AG08395 (cell line): ENCODE measurements at regions not wholly inside any gene's neighbourhood (a gene's known extent, or its start where the extent isn't known, plus 50 kb on each side); places are given as distances from the start of the nearest gene placed in this dataset.
"Not testable (repeated sequence)": the region's sequence is repeated elsewhere in the genome, so short reads cannot be mapped to it uniquely, and the experiment has no call there.

Experiments
- DNase-seq: peaks from one replicate; pipeline ENCODE4 v3.0.0; 2012; ENCODE audit warnings: mixed read lengths, low spot score

DNA sequence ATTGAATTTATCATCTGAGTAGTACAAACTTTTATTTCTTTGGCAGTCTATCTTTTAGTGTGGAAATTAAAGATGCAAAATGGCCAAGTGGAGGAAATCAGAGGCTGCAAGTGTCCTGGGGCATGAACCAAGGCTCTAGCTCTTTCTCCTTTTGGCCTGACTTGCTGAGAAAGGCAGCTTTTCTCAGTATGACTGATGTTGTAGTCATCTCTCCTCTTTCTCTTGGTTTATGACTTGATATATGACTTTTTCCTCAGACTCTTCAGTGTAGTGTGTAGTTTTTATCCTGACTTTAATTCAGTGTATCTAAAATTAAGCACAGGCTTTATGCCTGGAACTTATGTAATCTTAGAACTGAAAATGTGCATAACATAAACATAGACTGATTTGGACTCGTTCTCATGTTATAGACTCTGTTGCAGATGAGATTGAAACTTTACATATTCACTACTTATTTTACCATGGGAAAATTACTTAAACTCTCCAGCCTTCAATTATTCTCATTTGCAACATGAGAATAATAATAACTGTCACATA lies 65.7 kb downstream of the SLITRK5 start:
- no peak for DNase-seq

DNA sequence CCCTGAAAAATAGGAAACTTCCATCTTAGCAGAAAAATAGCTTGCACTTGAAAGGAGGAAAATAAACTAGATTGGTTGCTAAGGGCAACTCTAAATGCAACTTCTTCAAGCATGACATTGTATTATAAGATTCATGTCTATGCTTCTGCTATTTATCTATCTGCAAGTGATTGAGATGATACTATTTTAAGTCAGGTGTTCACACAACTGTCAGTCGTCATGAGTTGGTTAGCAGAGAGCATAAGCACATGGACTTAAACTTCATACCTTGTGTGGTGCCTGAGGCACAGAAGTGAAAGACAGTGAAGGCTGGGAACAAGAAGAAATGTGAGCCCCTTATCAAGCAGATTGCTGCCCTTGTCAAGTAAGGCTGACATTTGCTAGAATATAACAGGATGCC lies 82.9 kb downstream of the SLITRK5 start:
- DNase-seq: no peak

DNA sequence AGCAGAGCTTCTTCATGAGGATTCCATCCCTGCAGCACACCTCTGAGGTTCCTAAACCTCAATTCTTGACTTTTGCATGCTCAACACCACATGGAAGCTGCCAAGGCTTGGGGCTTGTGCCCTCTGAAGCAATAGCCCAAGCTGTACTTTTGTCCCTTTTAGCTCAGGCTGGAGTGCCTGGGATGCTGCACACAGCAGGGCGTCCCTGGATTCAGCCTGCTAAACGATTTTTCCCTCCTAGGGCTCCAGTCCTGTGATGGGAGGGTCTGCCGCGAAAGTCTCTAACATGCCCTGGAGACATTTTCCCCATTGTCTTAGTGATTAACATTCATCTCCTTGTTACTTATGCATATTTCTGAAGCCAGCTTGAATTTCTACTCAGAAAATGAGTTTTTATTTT lies 98.3 kb downstream of the SLITRK5 start:
- no peak for DNase-seq

DNA sequence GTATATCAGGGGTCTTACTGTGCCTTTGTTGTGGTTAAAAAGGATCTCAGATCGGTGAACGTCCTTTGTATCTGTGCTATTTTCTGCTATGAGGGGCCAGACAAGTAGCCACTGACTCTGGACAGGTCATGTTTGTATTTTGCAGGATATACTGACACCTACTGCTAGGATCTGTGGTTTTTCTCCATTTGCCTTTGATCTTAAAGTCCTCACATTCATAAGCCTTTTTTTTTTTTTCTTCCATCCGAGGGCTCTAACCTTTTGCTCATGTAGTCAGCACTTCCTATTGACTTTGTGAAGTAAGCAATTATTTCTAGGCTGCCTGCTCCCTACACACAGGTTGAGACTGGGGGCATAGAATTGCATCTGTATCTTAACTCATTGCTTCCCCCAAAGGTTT lies 106.2 kb downstream of the SLITRK5 start:
- DNase-seq: no peak

DNA sequence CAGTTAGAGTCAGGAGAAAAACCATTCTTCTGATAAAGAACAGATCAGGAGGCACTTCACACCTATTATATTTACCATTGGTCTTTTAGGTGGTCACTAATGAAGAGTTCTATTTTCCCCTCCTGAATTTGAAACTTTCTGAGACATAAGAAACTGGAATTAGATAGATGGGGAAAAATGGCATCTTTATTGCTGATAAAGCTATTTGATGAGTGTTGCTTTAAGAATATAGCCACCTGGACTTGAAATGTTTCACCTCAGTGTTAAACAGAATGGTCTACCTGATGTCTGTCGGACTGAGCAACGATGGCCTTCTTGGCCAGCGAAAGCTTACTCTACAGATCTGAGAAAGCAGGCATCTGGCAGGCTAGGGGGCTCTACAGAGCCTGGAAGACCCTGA lies 107.0 kb downstream of the SLITRK5 start:
- DNase-seq: no peak

DNA sequence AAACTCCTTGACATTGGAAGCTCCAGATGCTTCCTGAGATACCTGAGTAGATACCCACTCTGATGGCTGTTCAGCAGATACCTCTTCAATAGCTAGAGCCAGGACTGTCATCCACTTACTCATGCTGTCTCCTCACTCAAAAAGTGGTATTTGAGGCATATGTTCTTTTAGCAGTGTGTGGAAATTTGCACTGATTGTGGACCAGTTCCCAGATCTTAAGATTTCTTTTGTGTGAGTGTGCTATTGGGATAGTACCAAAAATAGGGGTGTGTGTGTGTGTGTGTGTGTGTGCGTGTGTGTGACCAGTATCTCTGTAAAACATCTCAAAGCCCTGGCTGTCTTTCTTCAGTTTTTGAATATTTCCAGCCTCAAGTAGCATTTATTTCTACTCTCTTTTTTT lies 108.3 kb downstream of the SLITRK5 start:
- no peak for DNase-seq

DNA sequence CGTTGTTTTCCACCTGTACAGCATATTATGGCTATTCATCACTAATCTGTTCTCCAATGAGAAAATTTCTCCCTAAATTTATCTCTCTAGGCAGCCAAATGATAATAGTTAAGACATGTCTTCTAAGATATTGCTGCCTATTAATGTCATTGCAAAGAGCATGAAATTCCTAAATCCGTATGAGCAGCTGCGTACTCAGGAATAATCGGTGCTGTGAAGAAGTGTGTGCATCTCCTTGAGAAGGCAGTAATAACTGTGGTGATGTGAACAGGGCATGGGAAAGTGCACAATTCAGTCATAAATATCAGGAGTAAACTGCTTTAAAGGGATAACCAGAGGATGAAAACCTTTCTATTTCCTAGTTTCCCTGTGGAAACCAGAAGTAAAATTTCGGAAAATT lies 112.2 kb downstream of the SLITRK5 start:
- DNase-seq: no peak

DNA sequence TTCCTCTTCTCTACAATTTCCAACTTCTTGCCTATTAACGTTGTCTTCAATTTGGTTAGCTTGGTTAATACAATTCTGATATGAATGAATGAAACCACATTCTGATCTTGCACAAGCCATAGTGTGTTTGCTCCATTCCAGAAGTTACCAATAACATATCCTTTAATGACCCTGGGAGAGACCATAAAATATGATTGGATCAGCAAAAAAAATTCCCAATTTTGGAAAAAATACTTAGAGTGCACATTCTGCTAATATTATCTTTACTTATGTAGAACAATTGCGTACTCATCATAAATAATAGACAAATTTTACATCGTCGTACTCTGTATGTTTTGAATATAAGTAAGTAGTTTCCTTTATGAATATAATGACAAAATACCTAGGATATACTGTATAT lies 117.2 kb downstream of the SLITRK5 start:
- DNase-seq: no peak

DNA sequence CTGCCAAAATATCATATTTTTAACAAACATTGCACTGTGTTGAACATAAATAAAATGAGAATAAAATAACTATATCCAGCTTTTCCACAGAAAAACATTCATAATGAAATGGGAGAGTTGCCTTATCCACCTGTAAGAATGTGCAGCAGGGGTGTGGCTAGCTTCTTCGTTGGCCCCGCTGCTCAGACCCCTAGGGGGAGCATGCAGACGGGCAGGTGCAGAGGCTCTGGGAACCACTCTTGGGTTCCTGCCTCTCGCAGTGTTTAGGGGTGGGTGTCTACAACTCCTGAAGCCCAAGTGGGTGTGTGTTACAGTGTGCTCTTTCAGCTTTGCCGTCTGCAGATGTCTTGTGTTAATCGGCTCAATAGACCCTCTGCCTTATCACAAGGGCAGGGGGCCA lies 121.7 kb downstream of the SLITRK5 start:
- no peak for DNase-seq

DNA sequence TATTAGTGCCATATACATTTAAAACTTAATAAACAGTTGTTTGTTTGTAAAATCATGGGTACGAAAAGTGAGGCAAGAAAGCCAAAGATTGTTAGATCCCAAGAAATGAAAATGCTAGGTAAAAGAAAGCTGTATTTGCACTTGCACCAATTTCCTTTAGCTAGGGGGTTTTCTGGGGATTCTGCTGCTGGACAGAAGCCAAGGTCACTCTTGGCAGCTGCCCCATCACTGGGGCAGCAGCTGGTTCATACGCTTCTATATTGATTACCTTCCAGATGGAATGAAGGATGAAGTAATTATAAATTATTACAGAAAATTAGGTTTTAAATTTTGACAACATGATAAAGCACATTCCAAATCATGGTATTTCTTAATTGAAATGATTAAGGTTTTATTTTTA lies 127.4 kb downstream of the SLITRK5 start:
- no peak for DNase-seq

DNA sequence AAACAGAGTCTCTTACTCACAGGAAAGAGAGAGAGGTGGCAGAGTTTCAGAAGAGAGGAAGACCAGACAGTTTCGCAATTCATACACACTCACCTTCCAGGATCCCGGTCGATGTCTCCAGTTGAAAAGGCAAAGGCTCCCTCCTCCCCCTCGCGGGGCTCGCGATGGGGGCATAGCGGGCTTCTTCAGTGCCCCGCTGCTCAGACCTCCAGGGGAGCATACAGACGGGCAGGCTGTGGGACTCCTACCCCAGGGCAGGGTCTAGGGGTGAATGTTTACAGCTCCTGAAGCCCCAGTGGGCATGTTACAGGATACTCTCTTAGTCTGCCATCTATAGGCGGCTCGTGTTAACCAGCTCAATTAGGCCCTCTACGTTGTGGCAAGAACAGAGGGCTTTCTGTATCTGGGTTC lies 139.2 kb downstream of the SLITRK5 start:
- DNase-seq: no peak

DNA sequence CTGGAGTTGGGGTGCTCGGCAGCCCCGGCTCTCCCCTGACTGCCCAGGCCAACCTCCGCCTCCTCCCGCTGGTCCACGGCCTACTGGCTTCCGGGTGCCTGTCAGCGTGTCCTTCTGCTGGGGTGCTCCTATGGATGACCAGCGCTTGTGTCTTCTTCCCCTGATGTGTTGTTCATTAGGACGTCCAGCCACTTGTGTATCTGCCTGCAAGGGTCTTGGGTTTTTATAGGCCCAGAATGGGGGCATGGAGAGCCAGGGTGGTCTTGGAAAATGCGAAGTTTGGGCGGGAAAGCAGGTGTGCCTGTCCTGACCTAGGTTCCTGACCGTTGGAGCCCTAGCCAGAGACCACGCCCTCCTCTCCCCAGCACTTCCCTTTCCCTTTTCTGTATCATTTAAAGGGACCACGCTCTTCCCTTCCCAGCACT lies 139.8 kb downstream of the SLITRK5 start:
- no peak for DNase-seq

DNA sequence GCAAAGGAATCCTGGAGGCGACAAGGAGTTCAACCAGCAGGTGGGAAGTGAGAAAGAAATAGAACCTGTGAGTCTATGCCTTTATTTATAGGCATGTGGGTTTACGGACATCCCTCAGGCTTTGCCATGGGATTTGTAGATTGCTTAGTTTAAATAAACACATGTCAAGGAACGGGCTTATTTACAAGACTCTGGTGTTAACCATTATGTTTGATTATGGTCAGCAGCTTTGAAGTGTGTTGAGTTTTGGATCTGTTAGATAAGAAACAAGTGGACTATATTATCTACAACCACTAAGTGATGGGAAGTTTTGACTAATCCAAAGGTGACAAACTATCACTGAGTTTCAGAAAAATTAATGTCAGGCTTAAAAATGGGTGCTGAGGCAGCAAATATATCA lies 143.2 kb downstream of the SLITRK5 start:
- DNase-seq: no peak

DNA sequence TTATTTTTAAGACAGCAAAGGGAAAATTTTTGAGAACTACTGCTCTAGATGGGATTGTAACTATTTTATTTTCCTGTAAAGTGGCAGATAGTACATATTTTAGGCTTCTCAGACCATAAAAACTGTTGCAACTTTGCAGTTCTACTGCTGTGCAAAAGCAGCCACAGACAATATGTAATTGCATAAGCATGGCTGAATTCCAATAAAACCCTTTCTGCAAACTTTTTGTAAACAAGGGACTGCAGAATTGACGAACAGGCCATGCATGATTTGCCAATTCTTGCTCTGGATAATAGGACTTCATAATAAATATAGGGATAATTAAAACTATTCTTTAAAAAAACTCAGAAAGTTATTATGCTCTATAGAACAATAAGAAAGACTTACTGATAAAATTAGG lies 149.1 kb downstream of the SLITRK5 start:
- DNase-seq: no peak

DNA sequence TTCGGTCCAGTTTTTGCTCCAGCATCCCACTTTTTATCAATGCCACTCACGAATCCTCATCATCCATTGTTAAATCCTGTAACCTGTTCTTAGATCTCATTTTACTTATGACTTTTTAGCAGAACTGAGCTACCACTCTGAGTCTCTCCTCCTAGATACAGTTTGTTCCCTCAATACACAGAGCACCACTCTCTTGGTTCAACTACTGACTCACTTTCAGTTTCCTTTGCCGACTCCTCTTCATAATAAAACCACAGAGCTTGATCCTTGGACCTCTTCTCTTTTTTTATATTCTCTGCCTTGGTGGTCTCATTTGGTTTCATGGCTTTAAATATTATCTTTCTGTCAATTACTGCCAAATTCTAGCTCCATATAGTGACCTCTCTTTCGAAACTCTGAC lies 150.3 kb downstream of the SLITRK5 start:
- no peak for DNase-seq

DNA sequence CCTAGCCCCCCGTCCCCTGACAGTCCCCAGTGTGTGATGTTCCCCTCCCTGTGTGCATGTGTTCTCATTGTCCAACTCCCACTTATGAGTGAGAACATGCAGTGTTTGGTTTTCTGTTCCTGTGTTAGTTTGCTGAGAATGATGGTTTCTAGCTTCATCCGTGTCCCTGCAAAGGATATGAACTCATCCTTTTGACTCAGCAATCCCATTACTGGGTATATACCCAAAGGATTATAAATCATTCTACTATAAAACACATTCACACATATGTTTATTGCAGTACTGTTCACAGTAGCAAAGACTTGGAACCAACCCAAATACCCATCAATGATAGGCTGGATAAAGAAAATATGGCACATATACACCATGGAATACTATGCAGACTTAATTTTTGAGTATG lies 155.1 kb downstream of the SLITRK5 start:
- not testable (repeated sequence) for DNase-seq

DNA sequence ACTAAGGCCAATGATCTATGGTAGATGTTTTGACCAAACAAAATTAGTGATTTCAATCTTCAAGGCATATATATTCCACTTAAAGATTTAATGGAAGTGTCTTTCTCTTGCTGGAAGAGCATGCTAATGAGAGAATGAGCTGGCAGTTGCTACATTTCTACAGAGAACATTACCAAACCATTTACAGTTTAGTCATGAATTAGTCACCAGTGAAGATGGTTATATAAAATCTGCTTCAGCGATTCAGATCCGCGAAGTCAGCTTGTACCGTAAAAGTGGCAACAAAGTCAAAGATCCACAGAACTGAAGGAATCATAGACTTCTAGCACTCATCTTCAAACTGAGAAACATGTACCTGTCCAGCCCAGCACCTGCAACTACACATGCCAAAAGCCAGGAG lies 156.3 kb downstream of the SLITRK5 start:
- DNase-seq: peak; percentile 1

DNA sequence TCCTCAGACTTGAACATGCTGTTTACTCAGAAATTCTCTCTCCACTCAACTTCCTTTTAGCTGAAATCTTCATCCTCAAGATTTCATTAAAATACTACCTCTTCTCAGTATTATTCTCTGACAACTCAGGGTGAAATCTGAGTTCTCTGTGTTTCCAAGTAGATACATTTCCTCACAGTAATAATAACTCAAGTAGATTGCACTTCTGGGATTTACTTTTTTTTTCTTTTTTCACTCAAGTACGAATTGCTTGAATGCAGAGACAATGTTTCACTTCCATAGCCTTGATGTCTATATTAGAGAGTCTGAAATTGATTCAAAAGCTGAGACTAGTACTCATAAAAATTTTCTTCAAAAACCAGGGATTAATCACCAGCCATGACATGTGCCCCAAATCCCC lies 166.4 kb downstream of the SLITRK5 start:
- no peak for DNase-seq

DNA sequence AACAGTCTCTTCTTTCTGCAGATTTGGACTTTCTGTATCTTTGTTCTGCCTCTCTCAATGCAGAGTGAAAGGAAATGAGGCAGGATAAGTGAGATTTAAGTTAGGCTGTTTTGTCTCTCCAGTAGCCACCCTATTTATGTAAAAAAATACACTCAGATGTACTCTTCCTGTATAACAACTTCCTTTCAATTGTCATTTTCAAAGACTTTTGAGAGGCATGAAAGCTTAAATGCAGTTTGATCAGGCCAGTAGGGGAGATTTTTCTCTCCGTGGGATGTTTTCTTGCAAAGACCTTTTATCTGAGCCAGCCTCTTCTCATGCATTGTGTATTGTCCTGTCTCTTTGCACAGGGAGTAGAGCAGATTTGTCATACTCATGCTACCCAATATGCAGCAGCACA lies 166.8 kb downstream of the SLITRK5 start:
- no peak for DNase-seq

DNA sequence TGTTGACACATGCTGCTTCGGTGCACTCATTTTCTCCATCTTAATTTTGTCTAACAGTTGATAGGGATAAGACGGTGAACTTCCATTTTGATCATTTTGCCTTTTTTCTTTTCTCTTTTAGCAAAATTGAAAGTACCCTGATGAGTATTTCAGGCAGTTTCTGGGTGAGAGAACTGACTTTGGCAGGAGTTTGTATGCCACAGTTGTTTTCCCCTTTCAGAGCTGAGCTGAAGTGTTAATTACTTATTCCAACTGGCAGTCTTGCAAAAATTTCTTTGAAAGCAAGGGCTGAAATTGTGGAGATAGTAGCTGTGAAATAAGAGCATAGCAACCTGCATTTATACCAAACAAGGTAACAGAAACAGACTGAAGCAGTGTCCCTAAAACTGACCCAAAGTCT lies 180.2 kb downstream of the SLITRK5 start:
- DNase-seq: no peak

DNA sequence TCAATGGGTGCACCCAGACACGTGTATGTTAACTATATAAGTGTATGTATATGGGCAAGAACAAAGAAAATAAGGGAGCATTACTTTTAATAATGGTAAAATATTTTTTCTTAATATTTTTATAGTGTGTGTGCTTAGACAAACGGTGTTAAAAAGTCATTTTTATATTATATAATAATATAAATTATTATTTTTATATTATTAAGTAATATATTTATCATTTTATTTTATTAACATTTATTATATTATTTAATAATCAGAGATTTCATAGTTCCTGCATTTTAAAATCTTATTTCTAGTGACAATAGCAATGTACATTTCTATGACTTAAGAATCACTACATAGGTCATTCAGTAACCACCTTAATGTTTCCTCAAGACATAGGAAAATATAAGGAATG lies 184.4 kb downstream of the SLITRK5 start:
- DNase-seq: no peak

DNA sequence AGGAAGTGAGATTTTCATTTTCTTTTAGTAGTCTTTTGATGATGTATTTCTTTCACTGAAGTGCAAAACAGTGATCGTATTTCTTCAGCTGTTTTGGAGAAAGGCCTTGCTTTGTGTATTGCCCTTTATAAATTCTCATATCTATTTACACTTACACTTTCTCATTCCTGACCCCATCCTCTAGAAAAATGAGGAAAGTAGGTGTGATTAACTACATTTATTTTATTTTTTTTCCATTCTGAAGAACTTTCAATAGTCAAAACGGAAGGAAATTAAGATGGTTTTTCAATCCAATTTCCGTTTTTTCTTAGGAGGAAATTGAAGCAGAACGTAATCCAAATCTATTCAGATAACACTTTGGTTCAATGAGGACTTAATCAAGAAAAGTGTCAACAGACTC lies 188.1 kb downstream of the SLITRK5 start:
- no peak for DNase-seq

DNA sequence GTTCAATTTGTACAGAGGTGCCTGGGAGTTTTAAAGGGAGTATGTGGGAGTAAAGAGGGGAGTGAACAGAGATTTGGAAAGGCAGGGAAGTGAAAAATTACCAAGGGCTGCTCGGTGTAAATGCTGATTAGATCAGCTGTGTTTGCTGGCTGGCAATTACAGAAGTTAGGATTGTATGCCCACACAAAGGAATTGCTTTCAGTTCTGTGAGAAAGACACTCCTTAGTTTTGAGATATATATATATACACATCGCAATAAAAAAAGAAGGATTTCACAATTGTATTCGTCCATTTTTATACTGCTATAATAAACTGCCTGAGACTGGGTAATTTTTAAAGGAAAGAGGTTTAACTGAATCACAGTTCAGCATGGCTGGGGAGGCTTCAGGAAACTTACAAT lies 196.3 kb downstream of the SLITRK5 start:
- DNase-seq: no peak

DNA sequence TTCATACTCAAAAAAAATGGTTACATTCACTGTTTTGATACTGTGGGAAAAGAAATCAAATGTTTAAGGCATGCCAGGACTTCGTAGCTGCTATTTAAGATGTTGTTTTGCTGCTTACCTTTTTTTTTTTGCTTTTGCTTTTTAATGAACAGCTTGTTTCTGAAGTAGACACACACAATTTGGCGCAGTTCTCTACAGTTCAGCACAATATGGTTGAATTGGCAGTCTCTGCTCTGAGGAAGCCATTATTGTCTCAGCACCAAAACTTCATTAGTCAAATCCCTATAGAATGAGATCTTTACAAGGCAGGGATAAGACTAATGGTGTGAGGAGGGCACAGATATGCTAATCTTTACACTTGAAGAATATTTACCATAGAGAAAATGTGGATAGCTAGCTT lies 197.6 kb downstream of the SLITRK5 start:
- no peak for DNase-seq

DNA sequence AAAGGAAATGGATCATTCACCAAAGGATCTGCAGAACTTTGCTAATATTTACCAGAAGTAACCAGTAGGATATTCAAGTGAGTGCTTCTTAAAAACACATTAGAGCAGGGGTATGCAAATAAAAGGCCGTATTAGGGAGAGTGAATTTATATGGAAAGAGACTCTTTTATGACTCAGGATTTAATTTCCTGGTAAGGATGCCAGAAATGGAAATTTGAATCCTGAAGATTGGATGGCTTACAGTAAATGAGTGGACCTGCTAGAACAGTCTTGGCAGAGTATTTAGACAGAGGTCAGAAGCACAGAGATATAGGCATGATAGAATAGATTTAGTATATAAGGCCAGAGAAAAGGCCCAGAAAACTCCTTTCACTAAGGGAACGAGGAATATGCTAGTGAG lies 201.6 kb downstream of the SLITRK5 start:
- no peak for DNase-seq
